Ishikawa (cell line): ENCODE measurements at regions not wholly inside any gene's neighbourhood (a gene's known extent, or its start where the extent isn't known, plus 50 kb on each side); places are given as distances from the start of the nearest gene placed in this dataset.

Experiments used
- CEBPB ChIP-seq: IDR thresholded peaks from 2 replicates; pipeline ENCODE4 v1.6.1; 2012
- CREB1 ChIP-seq: IDR thresholded peaks from 2 replicates; pipeline ENCODE4 v1.6.1; 2012; ENCODE audit warnings: low read depth
- FOXM1 ChIP-seq: IDR thresholded peaks from 2 replicates; pipeline ENCODE4 v1.6.1; 2012; ENCODE audit warnings: low read depth, borderline replicate concordance
- MAX ChIP-seq: IDR thresholded peaks from 2 replicates; pipeline ENCODE4 v1.6.1; 2012
- RAD21 ChIP-seq: IDR thresholded peaks from 2 replicates; pipeline ENCODE4 v1.6.1; 2012; ENCODE audit warnings: low read depth
- REST ChIP-seq: IDR thresholded peaks from 2 replicates; pipeline ENCODE4 v1.6.1; 2012; ENCODE audit warnings: low read depth, mild to moderate bottlenecking
- TAF1 ChIP-seq: IDR thresholded peaks from 2 replicates; pipeline ENCODE4 v1.6.1; 2012; ENCODE audit warnings: low read depth, mild to moderate bottlenecking

- TF ChIP-seq RAD21 = no peak
- TF ChIP-seq CREB1 = no peak
- TF ChIP-seq MAX = no peak
- no peak for TF ChIP-seq REST
- TF ChIP-seq FOXM1 = no peak
- no peak for TF ChIP-seq TAF1
- TF ChIP-seq CEBPB = no peak
These were observed 782.1 kb downstream of the RAPGEF2 start for GRCh38 chr4:159884989-159885388.
